GM18870 (cell line): ENCODE measurements at regions not wholly inside any gene's neighbourhood (a gene's known extent, or its start where the extent isn't known, plus 50 kb on each side); places are given as distances from the start of the nearest gene placed in this dataset.

Experiments used
- ATAC-seq: cut with Tn5 transposase; IDR thresholded peaks from one replicate; pipeline ENCODE4 v1.9.1; 2021; ENCODE audit warnings: moderate library complexity; ENCODE audit not compliant: unreplicated experiment

DNA sequence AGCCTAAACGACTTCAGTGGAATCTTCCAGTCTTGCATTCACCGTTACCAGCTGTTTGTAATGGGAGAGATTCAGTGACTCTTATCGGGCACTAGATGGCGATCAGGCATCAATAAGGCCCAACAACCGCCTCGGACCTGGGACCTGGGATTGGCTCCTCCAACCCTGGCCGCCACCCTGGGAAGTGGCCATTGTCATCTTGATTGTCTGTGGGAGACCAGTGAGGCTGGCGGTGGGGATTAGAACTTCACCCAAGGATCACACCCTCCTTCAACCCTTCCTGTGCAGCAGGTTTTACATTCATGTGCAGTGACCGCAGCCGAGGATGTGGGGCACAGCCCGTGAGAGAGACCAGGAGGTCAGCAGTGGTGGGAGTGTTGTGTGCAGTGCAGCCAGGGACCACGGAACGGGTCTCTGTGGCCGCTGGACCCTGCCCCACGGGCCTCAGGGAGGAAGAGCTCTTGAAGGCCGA is 85.3 kb downstream of the SPP2 start:
- ATAC-seq, result no peak

DNA sequence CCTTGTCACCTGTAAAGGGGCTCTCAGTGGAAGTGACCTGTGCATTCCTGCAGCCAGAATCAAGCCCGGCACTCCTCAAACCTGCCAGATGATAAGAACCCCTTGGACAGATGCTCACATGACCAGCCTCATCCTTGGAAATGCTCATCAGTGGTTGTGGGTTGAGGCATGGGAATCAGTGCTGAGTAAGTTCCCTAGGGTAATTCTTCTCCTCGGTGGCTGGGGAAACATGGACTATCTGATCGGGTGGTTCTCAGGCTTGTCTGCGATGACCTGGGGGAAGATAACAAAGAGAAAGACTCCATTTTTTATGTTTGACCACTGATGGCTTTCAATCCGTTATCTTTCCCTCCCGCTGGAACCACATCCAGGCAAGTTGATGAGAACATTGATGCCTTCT is 84.0 kb downstream of the SPP2 start:
- ATAC-seq, result no peak

DNA sequence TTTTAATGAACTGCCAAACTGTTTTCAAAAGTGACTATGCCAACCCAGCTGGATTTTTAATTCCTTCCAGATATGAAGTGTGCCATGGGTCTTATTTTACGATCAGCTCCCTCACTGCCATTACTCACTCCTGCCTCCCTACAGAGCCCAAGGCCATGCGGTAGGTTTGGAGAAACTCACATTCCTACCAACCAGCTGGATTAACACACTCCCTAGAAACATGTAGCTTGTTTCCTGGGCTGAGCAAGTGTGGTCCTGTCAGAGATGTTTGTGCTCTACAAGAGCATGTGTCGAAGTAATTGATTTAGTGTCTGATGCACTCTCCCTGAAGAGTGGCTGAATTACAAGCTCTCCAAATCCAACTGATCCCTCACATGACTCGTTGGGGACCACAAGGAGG is 82.5 kb downstream of the SPP2 start:
- ATAC-seq, result no peak

DNA sequence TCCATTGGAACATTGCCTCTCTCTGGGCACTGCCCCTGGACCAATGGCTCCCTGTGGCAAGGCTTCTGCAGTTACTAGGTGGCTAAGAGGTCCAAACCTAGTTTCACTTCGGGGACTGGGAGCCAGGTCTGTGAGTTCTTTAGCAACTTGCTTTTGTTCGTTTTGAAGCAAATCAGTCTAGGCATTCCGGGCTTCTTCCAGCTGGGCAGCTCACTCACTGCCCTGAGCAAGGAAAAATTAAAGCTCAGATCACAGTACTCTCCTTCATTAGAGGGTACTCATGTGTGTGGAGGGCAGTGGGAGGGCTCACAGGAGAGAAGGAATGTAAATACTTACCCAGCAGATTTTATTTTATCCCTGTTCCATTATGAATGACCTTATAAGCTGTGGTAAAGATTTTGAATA is 80.3 kb downstream of the SPP2 start:
- ATAC-seq, result no peak

DNA sequence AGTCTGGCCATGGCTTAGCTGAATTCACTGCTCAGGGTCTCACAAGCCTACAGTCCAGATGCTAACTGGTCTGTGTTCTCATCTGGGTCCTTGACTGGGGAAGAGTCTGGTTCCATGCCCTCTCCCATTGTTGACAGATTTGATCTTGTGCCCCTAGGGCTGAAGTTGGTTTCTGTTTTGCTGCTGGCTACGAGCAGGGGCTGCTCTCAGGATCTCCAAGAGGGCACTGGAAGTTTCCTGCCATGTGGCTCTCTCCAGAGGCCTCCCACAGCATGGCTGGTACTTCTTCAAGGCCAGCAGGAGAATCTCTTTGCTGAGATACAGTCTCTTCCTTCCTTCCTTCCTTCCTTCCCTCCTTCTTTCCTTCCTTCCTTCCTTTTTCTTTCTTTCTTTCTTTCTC is 78.1 kb downstream of the SPP2 start:
- ATAC-seq, result no peak
